Muscle of back (tissue), 3 donors: ENCODE measurements at regions not wholly inside any gene's neighbourhood (a gene's known extent, or its start where the extent isn't known, plus 50 kb on each side); places are given as distances from the start of the nearest gene placed in this dataset.
A peak's percentile ranks its signal among the peaks of the same experiment; 100 is the strongest.

ENCODE experiments used
- DNase-seq, 3 donors: peaks; one replicate each; pipeline versions ENCODE4 v3.0.0 to v3.0.0-alpha.2; 2013

- no peak for DNase-seq
Observed at GRCh38 chr13:106173346-106173745, 362.1 kb downstream of the EFNB2 start.

- DNase-seq: no peak
Observed at GRCh38 chr13:106172176-106172905, 363.1 kb downstream of the EFNB2 start.

DNA sequence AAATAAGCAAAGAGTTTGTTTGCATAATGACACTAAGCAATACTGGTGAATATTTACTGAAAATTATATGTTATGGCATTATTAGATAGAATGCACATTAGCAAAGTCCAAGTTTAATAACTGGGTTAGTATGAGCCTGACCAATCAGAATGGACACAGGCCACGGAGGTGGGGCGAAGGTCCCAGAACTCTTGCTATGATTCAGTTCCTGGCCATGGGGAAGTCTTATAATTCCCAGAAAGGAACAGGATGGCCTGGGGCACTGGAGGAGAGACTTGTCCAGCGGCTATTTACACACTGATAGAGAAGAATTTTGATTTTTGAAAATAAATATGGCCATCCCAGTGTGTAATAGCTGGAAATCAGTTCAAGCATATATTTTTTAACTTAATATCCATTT is 372.0 kb downstream of the EFNB2 start:
- DNase-seq: no peak

DNA sequence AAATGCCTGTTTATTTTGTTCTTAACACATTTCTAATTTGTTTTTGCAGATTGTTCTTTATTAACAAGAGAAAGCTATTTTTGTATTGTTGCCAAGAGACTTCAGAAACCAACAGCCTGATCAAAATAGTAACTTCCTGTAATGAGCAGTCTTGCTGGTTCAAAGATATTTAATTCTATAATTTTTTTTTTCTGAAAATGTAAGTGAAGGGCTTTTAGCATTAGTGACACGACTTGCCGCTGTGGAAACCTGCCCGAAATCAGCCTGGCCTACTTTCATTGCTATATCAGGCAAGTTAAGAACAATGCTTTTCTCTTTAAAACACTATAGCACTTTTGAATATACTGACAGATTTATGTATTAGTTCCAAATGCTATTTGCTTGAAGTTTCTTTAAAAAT is 374.3 kb downstream of the EFNB2 start:
- peak in 1 of 3 donors; percentile 33 for DNase-seq

DNA sequence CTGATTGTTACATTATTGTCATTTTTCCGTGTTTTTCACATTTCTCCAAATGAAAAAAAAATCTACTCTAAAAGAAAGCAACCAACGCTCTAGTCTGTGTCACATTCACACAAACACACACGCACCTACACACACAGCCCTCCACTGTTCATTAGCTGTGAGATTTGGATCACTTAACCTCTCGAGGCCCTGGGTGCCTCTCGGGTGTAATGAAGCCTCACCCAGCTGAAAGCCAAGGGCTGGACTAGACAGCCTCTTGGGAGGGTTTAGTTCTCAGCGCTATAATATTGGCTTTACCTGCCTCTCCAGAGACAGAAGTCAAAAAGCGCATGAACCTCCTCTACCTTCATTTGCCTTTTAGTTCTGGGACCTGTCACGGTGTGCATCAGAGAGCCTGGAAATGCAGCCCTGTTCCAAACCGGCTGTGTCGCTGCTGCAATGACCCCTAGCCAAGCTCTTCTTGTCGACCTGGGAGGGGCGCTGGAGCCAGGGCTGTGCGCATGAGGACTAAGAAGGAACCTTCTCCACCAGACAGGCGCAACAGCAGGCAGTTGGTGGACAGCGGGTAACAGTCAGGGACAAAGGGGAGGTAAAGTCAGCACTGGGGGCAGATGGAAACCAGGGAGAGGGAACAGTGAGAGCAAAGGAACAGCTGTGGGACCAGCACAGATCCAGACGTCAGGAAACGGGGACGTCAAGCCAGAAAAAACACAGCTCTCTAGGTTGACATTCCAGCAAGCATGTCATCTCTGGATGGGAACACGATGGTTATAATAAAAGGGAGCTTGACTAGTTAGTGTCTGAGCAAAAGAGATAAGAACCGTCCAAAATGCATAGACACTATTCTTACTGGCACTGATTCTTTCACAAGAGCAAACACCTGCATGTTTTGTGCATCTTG is 375.9 kb downstream of the EFNB2 start:
- peak in 1 of 3 donors; percentile 27 for DNase-seq

DNA sequence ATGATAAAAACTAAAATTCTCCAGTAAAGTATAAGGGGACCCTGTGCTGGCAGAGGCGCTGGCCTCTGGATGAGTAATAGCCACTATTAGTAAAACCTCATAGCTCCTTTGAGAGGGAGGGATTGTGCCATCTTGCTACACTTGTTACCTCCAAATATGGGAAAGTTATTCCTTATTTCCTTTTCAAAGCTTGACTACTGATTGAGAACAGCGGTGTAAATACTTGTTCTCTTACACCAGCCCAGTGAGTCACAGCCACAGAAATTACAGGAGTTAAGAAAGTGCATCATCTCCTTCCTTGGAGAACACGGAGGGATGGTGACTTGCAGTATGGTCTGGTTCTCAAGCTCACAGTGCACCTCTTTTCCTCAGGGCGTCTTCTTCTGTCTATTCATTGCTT is 379.0 kb downstream of the EFNB2 start:
- peak in 1 of 3 donors; percentile 96 for DNase-seq

- peak in 1 of 3 donors; percentile 52 for DNase-seq
Observed at GRCh38 chr13:106155411-106155810, 380.1 kb downstream of the EFNB2 start.

DNA sequence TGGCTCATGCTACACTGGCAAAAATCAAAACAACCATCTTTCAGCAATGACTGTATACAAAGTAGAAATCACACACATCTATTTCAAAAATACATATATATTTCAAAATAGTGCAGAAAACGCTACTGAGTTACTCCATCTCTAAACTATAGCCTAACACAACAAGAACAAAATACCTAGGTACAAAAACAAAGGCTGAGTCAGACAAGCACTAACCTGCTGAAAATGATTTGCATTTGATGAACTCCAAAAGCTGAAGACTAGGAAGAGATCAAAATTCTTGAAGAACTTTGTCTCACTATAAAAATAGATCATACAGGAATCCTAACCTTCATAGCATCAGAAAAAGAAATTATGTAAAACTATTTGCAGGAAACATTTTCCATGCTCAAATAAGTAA is 381.6 kb downstream of the EFNB2 start:
- DNase-seq: no peak

- DNase-seq: no peak
Observed at GRCh38 chr13:106153041-106153440, 382.4 kb downstream of the EFNB2 start.

DNA sequence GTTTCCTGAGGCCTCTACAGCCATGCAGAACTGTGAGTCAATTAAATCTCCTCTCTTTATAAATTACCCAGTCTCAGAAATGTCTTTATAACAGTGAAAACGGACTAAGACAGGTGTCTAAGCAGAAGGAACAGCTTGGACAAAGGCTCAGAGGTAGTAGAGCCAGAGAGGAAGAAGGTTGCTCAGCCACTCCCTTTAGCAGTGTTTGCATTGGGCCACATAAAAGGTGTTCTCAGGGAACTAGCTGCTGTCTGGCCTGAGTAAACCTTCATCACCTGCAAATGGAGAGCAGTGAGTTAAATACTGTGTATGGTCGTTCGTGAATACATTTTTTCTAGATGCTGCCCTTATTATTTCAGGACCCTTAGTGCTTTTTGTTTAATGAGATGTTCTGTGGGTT is 383.4 kb downstream of the EFNB2 start:
- DNase-seq: no peak

GRCh38 chr13:106151056-106151699 is 384.3 kb downstream of the EFNB2 start:
- peak in 1 of 3 donors; percentile 89 for DNase-seq

GRCh38 chr13:106145997-106146864 is 389.2 kb downstream of the EFNB2 start:
- no peak for DNase-seq

- no peak for DNase-seq
Observed at GRCh38 chr13:106145070-106145469, 390.4 kb downstream of the EFNB2 start.

- DNase-seq: no peak
Observed at GRCh38 chr13:106143930-106144709, 391.3 kb downstream of the EFNB2 start.

GRCh38 chr13:106143392-106143791 is 392.1 kb downstream of the EFNB2 start:
- no peak for DNase-seq

DNA sequence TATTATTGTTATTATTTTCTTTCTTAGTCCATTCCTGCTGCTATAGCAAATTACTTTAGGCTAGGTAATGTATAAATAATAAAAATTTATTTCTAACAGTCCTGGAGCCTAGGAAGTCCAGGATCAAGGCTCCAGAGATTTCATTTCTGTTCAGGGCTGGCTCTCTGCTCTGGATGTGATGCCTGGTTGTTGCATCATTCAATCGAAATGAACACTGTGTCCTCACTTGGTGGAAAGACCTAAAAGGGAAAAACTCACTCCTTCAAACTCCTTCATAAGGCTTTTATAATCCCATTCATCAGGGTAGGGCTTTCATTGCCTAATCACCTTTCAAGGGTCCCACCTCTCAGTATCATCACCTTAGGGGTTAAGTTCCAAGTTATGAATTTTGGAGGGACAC is 395.0 kb downstream of the EFNB2 start:
- DNase-seq: no peak

- DNase-seq: no peak
Observed at GRCh38 chr13:106139942-106140341, 395.5 kb downstream of the EFNB2 start.

- DNase-seq: no peak
Observed at GRCh38 chr13:106139377-106139776, 396.1 kb downstream of the EFNB2 start.

GRCh38 chr13:106138620-106139019 is 396.8 kb downstream of the EFNB2 start:
- no peak for DNase-seq

GRCh38 chr13:106133025-106133424 is 402.4 kb downstream of the EFNB2 start:
- peak in 1 of 3 donors; percentile 70 for DNase-seq

GRCh38 chr13:106132216-106132615 is 403.2 kb downstream of the EFNB2 start:
- DNase-seq: no peak
